Upper lobe of left lung (tissue), 6 donors: ENCODE measurements at regions not wholly inside any gene's neighbourhood (a gene's known extent, or its start where the extent isn't known, plus 50 kb on each side); places are given as distances from the start of the nearest gene placed in this dataset.

Experiments
- ATAC-seq, 2 donors: fragments of 200-7000 bp; cut with Tn5 transposase; one replicate each; pipeline ENCODE4 v1.9.1; 2022; ENCODE audit warnings: mild to moderate bottlenecking in 2 of 2, moderate library complexity in 2 of 2; ENCODE audit not compliant: low FRiP score in 2 of 2
- DNase-seq, 2 donors: peaks; one replicate each; pipeline ENCODE4 v3.0.0-alpha.2; 2019 to 2020
- H3K27ac ChIP-seq, 4 donors: fragments of 200-600 bp; sonication (generic); one replicate each; pipeline ENCODE4 v1.5.1; 2016 to 2019
- H3K27me3 ChIP-seq, 4 donors: fragments of 200-600 bp; sonication (generic); one replicate each; pipeline ENCODE4 v1.5.1; 2017 to 2019
- H3K36me3 ChIP-seq, 4 donors: fragments of 200-600 bp; sonication (generic); one replicate each; pipeline ENCODE4 v1.5.1; 2016 to 2019
- H3K4me1 ChIP-seq, 4 donors: fragments of 200-600 bp; sonication (generic); one replicate each; pipeline ENCODE4 v1.5.1; 2018 to 2019
- H3K4me3 ChIP-seq, 4 donors: fragments of 200-600 bp; sonication (generic); one replicate each; pipeline ENCODE4 v1.5.1; 2017 to 2019; ENCODE audit warnings: mild to moderate bottlenecking in 2 of 4, moderate library complexity in 1 of 4
- H3K9me3 ChIP-seq, 4 donors: fragments of 200-600 bp; sonication (generic); one replicate each; pipeline ENCODE4 v1.5.1; 2018 to 2019
- EP300 ChIP-seq, 4 donors: sonication (generic); formaldehyde crosslinking; IDR thresholded peaks; one replicate each; pipeline ENCODE4 v1.5.1; 2017; ENCODE audit warnings: antibody characterized with exemption in 4 of 4, control low read depth in 2 of 4
- POLR2A ChIP-seq, 4 donors: fragments of 450-650 bp; IDR thresholded peaks; one replicate each; pipeline ENCODE4 v1.5.1; 2016 to 2017; ENCODE audit warnings: antibody characterized with exemption in 4 of 4, mild to moderate bottlenecking in 2 of 4
- POLR2AphosphoS5 ChIP-seq, 2 donors: sonication (generic); formaldehyde crosslinking; IDR thresholded peaks; one replicate each; pipeline ENCODE4 v1.5.1; 2017; ENCODE audit warnings: antibody characterized with exemption in 2 of 2
- WGBS, 2 donors: methylation state at CpG; one replicate each; pipeline ENCODE4 v1.1.5; 2017 to 2018; 5-methylcytosine and 5-hydroxymethylcytosine counted together
- TF ChIP-seq, protein P1 (sequence below), 6 experiments: fragments of 450-650 bp in 4 of 6; fragments of 200-600 bp in 2 of 6; sonication (generic) in 2 of 6; IDR thresholded peaks; one replicate each; pipeline ENCODE4 v1.5.1; 2016 to 2019; ENCODE audit warnings: antibody characterized with exemption in 6 of 6
- donor health status: DM: no; HTN: no; CAD: no; lungs with moderate emphysema.
- donor health status: DM: no; HTN: yes; CAD: no; lungs with severe emphysema.

DNA sequence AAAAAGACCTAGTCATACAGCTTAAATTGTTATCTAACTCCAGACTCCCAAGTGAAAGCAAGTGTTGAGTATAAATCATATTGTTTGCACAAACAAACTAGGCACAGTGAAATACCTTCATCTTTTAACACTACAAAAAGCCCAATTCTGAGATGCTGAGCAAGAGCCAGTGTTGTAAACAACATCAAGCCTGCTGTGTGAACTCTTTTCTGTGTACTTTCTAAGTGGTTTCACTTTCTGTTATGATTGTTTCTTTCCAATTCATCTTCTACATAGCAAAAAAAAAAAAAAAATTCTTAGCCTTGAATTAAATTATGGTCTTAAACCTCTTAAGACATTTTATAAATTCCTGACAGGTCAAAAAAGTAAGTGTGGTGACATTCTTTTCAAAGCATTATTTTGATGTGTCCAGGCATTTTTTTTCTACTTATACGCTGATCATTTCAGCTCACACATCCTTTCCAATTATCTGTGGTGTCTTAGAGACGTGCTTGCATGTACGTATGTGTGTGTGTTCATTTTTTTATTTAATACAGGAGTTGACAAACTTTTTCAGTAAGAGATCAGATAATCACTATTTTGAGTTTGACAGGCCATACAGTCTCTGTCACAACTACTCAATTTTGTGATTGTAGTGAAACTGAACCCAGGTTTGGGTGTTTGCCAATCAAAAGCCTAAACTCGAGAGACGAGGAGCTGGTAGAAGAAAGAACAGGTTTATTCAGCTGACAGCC is 556.1 kb downstream of the CDH9 start:
- Histone ChIP-seq H3K36me3 (no peaks in the 10 kb centered on the region), H3K4me3 (peak overlapping the region; percentile 2 to 44 (median 34)), H3K27me3 (no peaks in the 10 kb centered on the region), H3K9me3 (no peaks in the 10 kb centered on the region), H3K4me1 (no peaks in the 10 kb centered on the region), H3K27ac (no peak overlapping the region)
- ATAC-seq (peak in 1 of 2 donors; percentile 26), DNase-seq (no peak)
- WGBS, 2 donors, result 54 to 66% methylated on average over 5 of the region's 5 CpGs
- no peak for TF ChIP-seq POLR2A (IDR thresholded peaks at IDR 0.05)

DNA sequence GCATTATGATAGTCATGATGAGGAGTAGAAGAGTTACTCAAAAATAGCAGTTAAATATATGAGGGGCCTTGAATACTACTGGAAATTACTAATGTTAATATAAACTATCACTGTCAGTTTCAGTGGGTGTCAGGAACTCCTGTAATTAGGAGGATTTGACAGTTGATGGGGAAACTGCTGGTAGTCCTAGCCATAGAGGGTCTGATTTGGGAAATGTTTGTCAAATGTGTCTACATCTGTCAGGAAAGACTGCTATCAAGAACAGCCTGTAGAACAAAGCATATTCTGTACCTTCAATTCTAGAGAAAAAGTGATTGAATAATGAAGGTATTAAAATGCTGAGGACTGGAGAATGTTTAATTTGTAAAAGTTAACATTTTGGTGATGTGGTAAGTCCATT is 567.9 kb downstream of the CDH9 start:
- DNase-seq, result no peak
- ATAC-seq, result no peak
- TF ChIP-seq POLR2AphosphoS5 (IDR thresholded peaks at IDR 0.05), result no peak
- TF ChIP-seq EP300 (IDR thresholded peaks at IDR 0.05), result no peak
- TF ChIP-seq, protein P1, sequence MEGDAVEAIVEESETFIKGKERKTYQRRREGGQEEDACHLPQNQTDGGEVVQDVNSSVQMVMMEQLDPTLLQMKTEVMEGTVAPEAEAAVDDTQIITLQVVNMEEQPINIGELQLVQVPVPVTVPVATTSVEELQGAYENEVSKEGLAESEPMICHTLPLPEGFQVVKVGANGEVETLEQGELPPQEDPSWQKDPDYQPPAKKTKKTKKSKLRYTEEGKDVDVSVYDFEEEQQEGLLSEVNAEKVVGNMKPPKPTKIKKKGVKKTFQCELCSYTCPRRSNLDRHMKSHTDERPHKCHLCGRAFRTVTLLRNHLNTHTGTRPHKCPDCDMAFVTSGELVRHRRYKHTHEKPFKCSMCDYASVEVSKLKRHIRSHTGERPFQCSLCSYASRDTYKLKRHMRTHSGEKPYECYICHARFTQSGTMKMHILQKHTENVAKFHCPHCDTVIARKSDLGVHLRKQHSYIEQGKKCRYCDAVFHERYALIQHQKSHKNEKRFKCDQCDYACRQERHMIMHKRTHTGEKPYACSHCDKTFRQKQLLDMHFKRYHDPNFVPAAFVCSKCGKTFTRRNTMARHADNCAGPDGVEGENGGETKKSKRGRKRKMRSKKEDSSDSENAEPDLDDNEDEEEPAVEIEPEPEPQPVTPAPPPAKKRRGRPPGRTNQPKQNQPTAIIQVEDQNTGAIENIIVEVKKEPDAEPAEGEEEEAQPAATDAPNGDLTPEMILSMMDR (IDR thresholded peaks at IDR 0.05), result no peak
- no peak for TF ChIP-seq POLR2A (IDR thresholded peaks at IDR 0.05)
- Histone ChIP-seq H3K27ac (no peak overlapping the region), H3K4me1 (no peaks in the 10 kb centered on the region), H3K36me3 (no peaks in the 10 kb centered on the region), H3K27me3 (no peaks in the 10 kb centered on the region), H3K4me3 (no peak overlapping the region), H3K9me3 (no peaks in the 10 kb centered on the region)

DNA sequence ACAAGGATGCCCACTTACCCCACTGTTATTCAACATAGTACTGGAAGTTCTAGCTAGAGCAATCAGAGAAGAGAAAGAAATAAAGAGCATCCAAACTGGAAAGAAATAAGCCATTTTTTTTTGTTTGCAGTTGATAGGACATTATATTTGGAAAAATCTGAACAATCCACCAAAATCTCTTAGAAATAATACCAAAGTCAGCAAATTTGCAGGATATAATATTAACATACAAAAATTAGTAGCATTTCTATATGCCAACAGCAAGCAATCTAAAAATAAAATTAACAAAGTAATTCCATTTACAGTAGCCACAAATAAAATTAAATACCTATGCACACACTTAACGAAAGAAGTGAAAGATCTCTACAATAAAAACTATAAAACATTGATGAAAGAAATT is 599.3 kb downstream of the CDH9 start:
- no peaks in the 10 kb centered on the region for H3K9me3 ChIP-seq
- H3K4me3 ChIP-seq, result no peak overlapping the region
- no peak overlapping the region for H3K27ac ChIP-seq
- H3K36me3 ChIP-seq, result no peaks in the 10 kb centered on the region
- WGBS, 2 donors, result 75 to 84% methylated on average over 1 of the region's 1 CpG
- ATAC-seq, result no peak
- TF ChIP-seq POLR2AphosphoS5 (IDR thresholded peaks at IDR 0.05) (no peak), EP300 (IDR thresholded peaks at IDR 0.05) (no peak), POLR2A (IDR thresholded peaks at IDR 0.05) (no peak)
- TF ChIP-seq, protein P1 (IDR thresholded peaks at IDR 0.05), result no peak
- no peak for DNase-seq
- H3K4me1 ChIP-seq, result no peaks in the 10 kb centered on the region
- H3K27me3 ChIP-seq, result no peaks in the 10 kb centered on the region

DNA sequence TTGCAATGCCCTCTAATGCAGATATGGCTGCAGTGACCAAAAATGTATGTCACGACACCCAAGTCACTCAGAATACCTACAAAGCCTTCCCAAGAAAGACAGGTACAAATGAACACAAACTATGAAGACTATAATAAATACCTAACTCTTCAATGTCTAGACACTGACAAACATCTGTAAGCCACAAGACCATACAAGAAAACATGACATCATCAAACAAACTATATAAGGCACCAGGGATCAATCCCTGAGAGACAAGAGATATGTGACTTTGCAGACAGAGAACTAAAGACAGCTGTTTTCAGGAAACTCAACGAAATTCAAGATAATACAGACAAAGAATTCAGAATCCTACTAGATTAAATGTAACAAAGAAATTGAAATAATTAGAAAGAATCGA is 603.7 kb downstream of the CDH9 start:
- no peak for DNase-seq
- no peaks in the 10 kb centered on the region for H3K4me1 ChIP-seq
- no peaks in the 10 kb centered on the region for H3K27me3 ChIP-seq
- no peak for ATAC-seq
- H3K27ac ChIP-seq, result no peak overlapping the region
- TF ChIP-seq, protein P1 (IDR thresholded peaks at IDR 0.05), result no peak
- TF ChIP-seq POLR2AphosphoS5 (IDR thresholded peaks at IDR 0.05) (no peak), POLR2A (IDR thresholded peaks at IDR 0.05) (no peak), EP300 (IDR thresholded peaks at IDR 0.05) (no peak)
- H3K36me3 ChIP-seq, result no peaks in the 10 kb centered on the region
- H3K9me3 ChIP-seq, result no peaks in the 10 kb centered on the region
- WGBS, 2 donors, result 70 to 77% methylated on average over 3 of the region's 3 CpGs
- H3K4me3 ChIP-seq, result no peak overlapping the region

DNA sequence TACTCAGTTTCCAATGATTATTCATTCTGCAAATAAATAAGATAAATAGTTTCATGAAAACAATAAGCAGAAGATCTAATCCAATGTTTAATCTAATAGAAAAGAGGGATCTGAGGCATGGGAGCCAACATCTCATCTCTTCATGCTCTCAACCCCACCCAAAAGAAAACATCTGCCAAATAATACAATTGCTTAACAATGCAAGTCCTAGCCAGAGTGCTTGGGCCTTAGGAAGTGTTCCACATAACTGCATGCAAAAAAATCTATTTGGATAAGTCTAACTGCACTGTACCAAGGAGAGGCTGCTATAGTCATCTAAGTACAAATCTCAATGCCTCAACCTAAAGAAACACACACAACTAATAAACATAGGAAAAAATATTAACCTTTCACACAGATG is 606.0 kb downstream of the CDH9 start:
- Histone ChIP-seq H3K4me3 (no peak overlapping the region), H3K9me3 (no peaks in the 10 kb centered on the region), H3K27ac (no peak overlapping the region), H3K4me1 (no peaks in the 10 kb centered on the region), H3K27me3 (no peaks in the 10 kb centered on the region), H3K36me3 (no peaks in the 10 kb centered on the region)
- ATAC-seq (peak in 1 of 2 donors; percentile 68), DNase-seq (no peak)
- no peak for TF ChIP-seq EP300 (IDR thresholded peaks at IDR 0.05)
- no peak for TF ChIP-seq POLR2A (IDR thresholded peaks at IDR 0.05)
- TF ChIP-seq, protein P1 (IDR thresholded peaks at IDR 0.05), result no peak
- TF ChIP-seq POLR2AphosphoS5 (IDR thresholded peaks at IDR 0.05), result no peak
